NT2/D1 (cell line): ENCODE measurements at regions not wholly inside any gene's neighbourhood (a gene's known extent, or its start where the extent isn't known, plus 50 kb on each side); places are given as distances from the start of the nearest gene placed in this dataset.
"Not testable (repeated sequence)": the region's sequence is repeated elsewhere in the genome, so short reads cannot be mapped to it uniquely, and the experiment has no call there.

Experiments
- DNase-seq: peaks from one replicate; pipeline ENCODE4 v3.0.0-alpha.2; 2011; ENCODE audit warnings: low read depth, low spot score
- H3K27me3 ChIP-seq: 2 replicates; pipeline ENCODE4 v1.6.0; 2011; ENCODE audit warnings: mild to moderate bottlenecking; ENCODE audit not compliant: insufficient read length, insufficient read depth
- H3K36me3 ChIP-seq: 2 replicates; pipeline ENCODE4 v1.6.1; 2011; ENCODE audit warnings: mild to moderate bottlenecking, low read length, mixed read lengths; ENCODE audit not compliant: insufficient read depth, insufficient read length
- H3K4me1 ChIP-seq: 2 replicates; pipeline ENCODE4 v1.5.1; 2011; ENCODE audit not compliant: insufficient read depth, insufficient read length
- H3K4me3 ChIP-seq: 2 replicates; pipeline ENCODE4 v1.5.1; 2011; ENCODE audit warnings: low read depth; ENCODE audit not compliant: insufficient read length
- H3K9ac ChIP-seq: 2 replicates; pipeline ENCODE4 v1.6.0; 2011; ENCODE audit warnings: low read depth; ENCODE audit not compliant: insufficient read length
- H3K9me3 ChIP-seq: 2 replicates; pipeline ENCODE4 v1.5.1; 2011; ENCODE audit warnings: mild to moderate bottlenecking, low read length; ENCODE audit not compliant: insufficient read depth
- SUZ12 ChIP-seq: IDR thresholded peaks from 2 replicates; pipeline ENCODE4 v1.6.1; 2011; ENCODE audit not compliant: insufficient read length, insufficient read depth; ENCODE audit errors: extremely low read depth
- YY1 ChIP-seq: IDR thresholded peaks from 2 replicates; pipeline ENCODE4 v1.6.1; 2011; ENCODE audit not compliant: insufficient read length, insufficient read depth
- ZNF274 ChIP-seq: IDR thresholded peaks from 2 replicates; pipeline ENCODE4 v1.6.1; 2011; ENCODE audit warnings: mild to moderate bottlenecking, low read depth, low read length

DNA sequence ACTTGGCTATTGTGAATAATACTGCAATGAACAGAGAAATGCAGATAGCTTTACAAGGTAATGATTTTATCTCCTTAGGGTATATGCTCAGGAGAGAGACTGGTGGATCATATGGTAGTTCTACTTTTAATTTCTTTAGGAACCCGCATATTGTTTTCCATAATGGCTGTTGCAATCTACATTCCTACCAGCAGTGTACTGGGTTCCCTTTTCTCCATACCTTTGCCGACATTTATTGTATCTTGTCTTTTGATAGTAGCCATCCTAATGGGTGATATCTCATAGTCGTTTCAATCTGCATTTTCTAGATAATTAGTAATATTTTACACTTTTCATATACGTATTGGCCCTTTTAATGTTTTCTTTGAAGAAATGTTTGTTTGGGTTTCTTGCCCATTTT, 702.9 kb upstream of the ACVR2A start:
- DNase-seq: no peak
- no peak overlapping the region for H3K4me3 ChIP-seq
- H3K36me3 ChIP-seq: no peaks in the 10 kb centered on the region
- H3K9me3 ChIP-seq: no peaks in the 10 kb centered on the region
- TF ChIP-seq ZNF274 (no peak), SUZ12 (no peak), YY1 (no peak)
- no peaks in the 10 kb centered on the region for H3K4me1 ChIP-seq
- H3K9ac ChIP-seq: no peak overlapping the region
- no peaks in the 10 kb centered on the region for H3K27me3 ChIP-seq

DNA sequence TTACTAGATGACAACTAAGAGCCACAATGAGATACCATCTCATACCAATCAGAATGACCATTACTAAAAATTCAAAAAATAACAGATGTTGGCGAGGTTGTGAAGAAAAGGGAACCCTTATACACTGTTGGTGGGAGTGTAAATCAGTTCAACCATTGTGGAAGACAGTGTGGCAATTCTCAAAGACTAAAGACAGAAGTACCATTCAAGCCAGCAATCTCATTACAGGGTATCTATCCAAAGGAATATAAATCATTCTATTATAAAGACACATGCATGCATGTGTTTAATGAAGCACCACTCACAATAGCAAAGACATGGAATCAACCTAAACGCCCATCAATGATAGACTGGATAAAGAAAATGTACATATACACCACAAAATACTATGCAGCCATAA, 705.1 kb upstream of the ACVR2A start:
- H3K36me3 ChIP-seq, H3K9ac ChIP-seq, H3K9me3 ChIP-seq, H3K4me1 ChIP-seq, H3K4me3 ChIP-seq, H3K27me3 ChIP-seq, DNase-seq: not testable (repeated sequence)

- H3K9me3 ChIP-seq: no peaks in the 10 kb centered on the region
- no peak for DNase-seq
- no peak for TF ChIP-seq YY1
- no peak for TF ChIP-seq ZNF274
- no peak for TF ChIP-seq SUZ12
- no peaks in the 10 kb centered on the region for H3K27me3 ChIP-seq
- no peaks in the 10 kb centered on the region for H3K36me3 ChIP-seq
- no peak overlapping the region for H3K9ac ChIP-seq
- no peaks in the 10 kb centered on the region for H3K4me1 ChIP-seq
- H3K4me3 ChIP-seq: no peak overlapping the region
These were observed 707.1 kb upstream of the ACVR2A start for GRCh38 chr2:147137711-147138110.

- H3K27me3 ChIP-seq: no peaks in the 10 kb centered on the region
- no peak for TF ChIP-seq YY1
- no peak for TF ChIP-seq ZNF274
- TF ChIP-seq SUZ12: no peak
- H3K9ac ChIP-seq: no peak overlapping the region
- no peaks in the 10 kb centered on the region for H3K4me1 ChIP-seq
- H3K36me3 ChIP-seq: no peaks in the 10 kb centered on the region
- H3K9me3 ChIP-seq: no peaks in the 10 kb centered on the region
- no peak overlapping the region for H3K4me3 ChIP-seq
- DNase-seq: no peak
These were observed 709.5 kb upstream of the ACVR2A start for GRCh38 chr2:147135376-147135775.

GRCh38 chr2:147133286-147133908, 711.4 kb upstream of the ACVR2A start:
- no peak for TF ChIP-seq SUZ12
- TF ChIP-seq YY1: no peak
- TF ChIP-seq ZNF274: no peak
- H3K27me3 ChIP-seq: no peaks in the 10 kb centered on the region
- no peaks in the 10 kb centered on the region for H3K9me3 ChIP-seq
- H3K4me3 ChIP-seq: no peak overlapping the region
- H3K9ac ChIP-seq: no peak overlapping the region
- H3K4me1 ChIP-seq: no peaks in the 10 kb centered on the region
- H3K36me3 ChIP-seq: no peaks in the 10 kb centered on the region
- DNase-seq: no peak

DNA sequence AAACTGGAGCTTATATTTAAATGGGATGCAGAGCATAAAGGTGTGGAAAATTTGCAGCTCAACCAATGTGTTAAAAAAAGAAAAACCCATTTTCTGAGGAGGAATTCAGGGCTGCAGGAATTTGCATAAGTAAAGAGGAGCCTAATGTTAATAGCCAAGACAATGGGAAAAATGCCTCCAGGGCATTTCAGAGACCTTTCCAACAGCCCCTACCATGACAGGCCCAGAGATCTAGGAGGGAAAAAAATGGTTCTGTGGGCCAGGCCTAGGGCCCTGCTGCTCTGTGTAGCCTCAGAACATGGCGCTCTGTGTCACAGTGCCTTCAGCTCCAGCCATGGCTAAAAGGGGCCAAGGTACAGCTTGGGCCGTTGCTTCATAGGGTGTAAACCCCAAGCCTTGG, 719.7 kb upstream of the ACVR2A start:
- DNase-seq: peak; percentile 46
- Histone ChIP-seq H3K4me1 (no peaks in the 10 kb centered on the region), H3K4me3 (no peak overlapping the region), H3K36me3 (no peaks in the 10 kb centered on the region), H3K9me3 (peaks cover 34% of the 10 kb centered on the region), H3K9ac (no peak overlapping the region), H3K27me3 (no peaks in the 10 kb centered on the region)
- no peak for TF ChIP-seq ZNF274
- TF ChIP-seq YY1: no peak
- no peak for TF ChIP-seq SUZ12

GRCh38 chr2:147122944-147123343, 721.9 kb upstream of the ACVR2A start:
- H3K9ac ChIP-seq: no peak overlapping the region
- no peaks in the 10 kb centered on the region for H3K36me3 ChIP-seq
- H3K27me3 ChIP-seq: no peaks in the 10 kb centered on the region
- no peak for DNase-seq
- TF ChIP-seq YY1 (no peak), ZNF274 (no peak)
- no peak overlapping the region for H3K4me3 ChIP-seq
- peaks cover 34% of the 10 kb centered on the region for H3K9me3 ChIP-seq
- no peaks in the 10 kb centered on the region for H3K4me1 ChIP-seq

DNA sequence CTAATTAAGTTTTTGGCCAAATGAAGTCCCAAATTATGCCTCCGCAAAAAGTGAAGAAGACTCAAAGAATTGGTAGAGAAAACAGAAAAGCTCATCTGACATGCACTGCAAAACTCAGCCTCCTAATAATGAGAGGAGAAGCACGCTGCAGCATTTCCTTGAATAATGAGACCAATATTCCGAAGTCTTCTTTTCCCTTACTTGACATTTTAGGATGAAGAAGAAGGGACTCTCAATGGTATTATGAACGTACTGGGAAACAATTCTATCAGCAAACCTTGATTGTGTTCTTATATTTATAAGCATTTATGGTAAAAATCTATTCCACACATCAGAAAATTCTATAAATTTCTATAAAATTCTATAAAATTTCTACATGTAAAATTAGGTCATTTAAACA, 733.9 kb upstream of the ACVR2A start:
- no peak for DNase-seq
- Histone ChIP-seq H3K27me3 (no peaks in the 10 kb centered on the region), H3K9ac (no peak overlapping the region), H3K9me3 (no peaks in the 10 kb centered on the region), H3K4me1 (no peaks in the 10 kb centered on the region), H3K36me3 (no peaks in the 10 kb centered on the region), H3K4me3 (no peak overlapping the region)
- TF ChIP-seq SUZ12 (no peak), ZNF274 (no peak)
